AG10803 (cell line): ENCODE measurements at regions not wholly inside any gene's neighbourhood (a gene's known extent, or its start where the extent isn't known, plus 50 kb on each side); places are given as distances from the start of the nearest gene placed in this dataset.
A peak's percentile ranks its signal among the peaks of the same experiment; 100 is the strongest.

Experiments
- DNase-seq: peaks from one replicate; pipeline ENCODE4 v3.0.0; 2010; ENCODE audit warnings: low read depth
- H3K4me3 ChIP-seq: 2 replicates; pipeline ENCODE4 v1.5.1; 2011; ENCODE audit warnings: mild to moderate bottlenecking, low read length, control low read depth
- CTCF ChIP-seq: conservative IDR thresholded peaks from 2 replicates; pipeline ENCODE4 v1.5.1; 2011; ENCODE audit warnings: mild to moderate bottlenecking, low read length, control low read depth, inconsistent platforms

GRCh38 chr17:63358111-63358839 lies 87.8 kb downstream of the CYB561 start:
- no peak overlapping the region for H3K4me3 ChIP-seq
- TF ChIP-seq CTCF = no peak
- peak; percentile 96 for DNase-seq

- DNase-seq = no peak
- no peak for TF ChIP-seq CTCF
- no peak overlapping the region for H3K4me3 ChIP-seq
Observed at GRCh38 chr17:63358956-63359355, 87.2 kb downstream of the CYB561 start.

GRCh38 chr17:63361182-63361581 lies 84.9 kb downstream of the CYB561 start:
- DNase-seq = no peak
- no peak overlapping the region for H3K4me3 ChIP-seq
- no peak for TF ChIP-seq CTCF

GRCh38 chr17:63362115-63362514 lies 84.0 kb downstream of the CYB561 start:
- no peak for TF ChIP-seq CTCF
- no peak overlapping the region for H3K4me3 ChIP-seq
- DNase-seq = no peak

GRCh38 chr17:63364387-63364786 lies 81.7 kb downstream of the CYB561 start:
- TF ChIP-seq CTCF = no peak
- peak; percentile 47 for DNase-seq
- H3K4me3 ChIP-seq = no peak overlapping the region

GRCh38 chr17:63364944-63365343 lies 81.2 kb downstream of the CYB561 start:
- DNase-seq = no peak
- H3K4me3 ChIP-seq = no peak overlapping the region

More at GRCh38 chr17:63364944-63365343, 81.2 kb downstream of the CYB561 start:
- no peak for TF ChIP-seq CTCF
